HCT116 (cell line): ENCODE measurements at regions not wholly inside any gene's neighbourhood (a gene's known extent, or its start where the extent isn't known, plus 50 kb on each side); places are given as distances from the start of the nearest gene placed in this dataset.

Source experiments
- ATAC-seq: fragments of 200-7000 bp; cut with Tn5 transposase; 2 replicates; pipeline ENCODE4 v1.9.1; 2020; ENCODE audit warnings: mild to moderate bottlenecking, moderate library complexity
- BruUV-seq: library from RNA; stranded (reverse); fragments of 400-500 nt; replicated peaks from 2 replicates; lab custom pipeline; 2021; lab: Mats Ljungman, UMichigan
- CTCF ChIA-PET: fragments of 300-600 bp; sonication (Branson Sonifier 250); formaldehyde crosslinking; loops from one replicate; lab custom pipeline; 2021; ENCODE audit warnings: antibody characterized with exemption; lab: Charles Lee
- POLR2A ChIA-PET: fragments of 300-600, 350-600 bp; sonication (Branson Sonifier 250); formaldehyde crosslinking; loops from one replicate; lab custom pipeline; 2021; ENCODE audit warnings: antibody characterized with exemption; lab: Charles Lee
- RAD21 ChIA-PET, 2 experiments: fragments of 300-600 bp; sonication (Branson Sonifier 250); formaldehyde crosslinking; loops; one replicate each; lab custom pipeline; 2023; ENCODE audit warnings: low total read pairs in 2 of 2; ENCODE audit not compliant: uncharacterized antibody in 2 of 2, unreplicated experiment in 2 of 2, low non-redundant PET in 1 of 2; lab: Charles Lee
- DNase-seq: peaks from one replicate; pipeline ENCODE4 v3.0.0-alpha.2; 2010; ENCODE audit warnings: low read depth, low spot score
- H2AFZ ChIP-seq: fragments of 200-600 bp; shearing (Covaris generic), sonication (generic); 2 replicates; pipeline ENCODE4 v1.6.1; 2017; ENCODE audit warnings: low read depth, mixed run types, mixed read lengths, antibody characterized with exemption, low read length; ENCODE audit not compliant: poor library complexity, severe bottlenecking
- H3K27ac ChIP-seq: 2 replicates; pipeline ENCODE4 v1.5.1; 2012; ENCODE audit warnings: low read depth, low read length
- H3K27me3 ChIP-seq: fragments of 200-600 bp; sonication (generic); 2 replicates; pipeline ENCODE4 v1.6.1; 2016; ENCODE audit warnings: mixed run types, low read length, mixed read lengths; ENCODE audit not compliant: insufficient read depth
- H3K36me3 ChIP-seq, 2 experiments: fragments of 200-500 bp in 1 of 2; fragments of 200-600 bp in 1 of 2; sonication (Bioruptor generic) in 1 of 2; sonication (generic) in 1 of 2; 2 replicates each; pipeline versions ENCODE4 v1.5.1 to v1.6.1; 2014 to 2016; ENCODE audit warnings: low read length in 2 of 2, inconsistent platforms in 1 of 2, mixed read lengths in 1 of 2, mixed run types in 1 of 2; ENCODE audit not compliant: insufficient read depth in 2 of 2, control insufficient read depth in 1 of 2
- H3K4me1 ChIP-seq, 2 experiments: fragments of 200-600 bp in 1 of 2; sonication (generic) in 1 of 2; 2 replicates each; pipeline versions ENCODE4 v1.5.1 to v1.6.1; 2012 to 2017; ENCODE audit warnings: low read length in 2 of 2, inconsistent platforms in 1 of 2, mild to moderate bottlenecking in 1 of 2, mixed read lengths in 1 of 2, mixed run types in 1 of 2, moderate library complexity in 1 of 2; ENCODE audit not compliant: insufficient read depth in 2 of 2, control insufficient read depth in 1 of 2
- H3K4me2 ChIP-seq: fragments of 200-600 bp; sonication (generic); 2 replicates; pipeline ENCODE4 v1.6.1; 2017; ENCODE audit warnings: mixed run types, low read length, mixed read lengths
- H3K4me3 ChIP-seq, 2 experiments: fragments of 200-600 bp in 1 of 2; sonication (generic) in 1 of 2; replicated peaks in 1 of 2; 2 replicates each; pipeline ENCODE4 v1.5.1; 2011 to 2016; ENCODE audit warnings: low read length in 2 of 2, control low read depth in 1 of 2, low read depth in 1 of 2, mild to moderate bottlenecking in 1 of 2, mixed read lengths in 1 of 2, mixed run types in 1 of 2
- H3K79me2 ChIP-seq: fragments of 200-600 bp; sonication (generic); 2 replicates; pipeline ENCODE4 v1.6.1; 2017; ENCODE audit warnings: mild to moderate bottlenecking, mixed run types, low read length, moderate library complexity, mixed read lengths; ENCODE audit not compliant: insufficient read depth
- H3K9ac ChIP-seq: fragments of 200-600 bp; sonication (generic); 2 replicates; pipeline ENCODE4 v1.6.1; 2016; ENCODE audit warnings: low read length, mixed read lengths
- H3K9me2 ChIP-seq: fragments of 200-600 bp; sonication (generic), shearing (Covaris generic); 2 replicates; pipeline ENCODE4 v1.6.1; 2017; ENCODE audit warnings: mixed run types, mild to moderate bottlenecking, moderate library complexity; ENCODE audit not compliant: insufficient read depth
- H3K9me3 ChIP-seq, 2 experiments: fragments of 200-500 bp in 1 of 2; fragments of 200-600 bp in 1 of 2; sonication (Bioruptor generic) in 1 of 2; sonication (generic) in 1 of 2; 2 replicates each; pipeline ENCODE4 v1.6.1; 2014 to 2017; ENCODE audit warnings: low read length in 2 of 2, mixed read lengths in 2 of 2, inconsistent platforms in 1 of 2, low read depth in 1 of 2, mild to moderate bottlenecking in 1 of 2, mixed run types in 1 of 2, moderate library complexity in 1 of 2; ENCODE audit not compliant: control insufficient read depth in 1 of 2, insufficient read depth in 1 of 2
- H4K20me1 ChIP-seq: fragments of 200-600 bp; sonication (generic), shearing (Covaris generic); 2 replicates; pipeline ENCODE4 v1.6.1; 2017; ENCODE audit warnings: mixed run types, mild to moderate bottlenecking, moderate library complexity; ENCODE audit not compliant: insufficient read depth
- CBX3 ChIP-seq: IDR thresholded peaks from 2 replicates; pipeline ENCODE4 v1.6.1; 2012; ENCODE audit warnings: low read depth
- CEBPB ChIP-seq: IDR thresholded peaks from 2 replicates; pipeline ENCODE4 v1.6.1; 2012; ENCODE audit warnings: low read depth
- EGR1 ChIP-seq: IDR thresholded peaks from 2 replicates; pipeline ENCODE4 v1.6.1; 2012; ENCODE audit warnings: low read depth
- ELF1 ChIP-seq: IDR thresholded peaks from 2 replicates; pipeline ENCODE4 v1.6.1; 2012; ENCODE audit warnings: low read depth, borderline replicate concordance
- EZH2phosphoT487 ChIP-seq: fragments of 200-600 bp; IDR thresholded peaks from 2 replicates; pipeline ENCODE4 v1.6.1; 2018; ENCODE audit warnings: antibody characterized with exemption, borderline replicate concordance
- JUND ChIP-seq: IDR thresholded peaks from 2 replicates; pipeline ENCODE4 v1.6.1; 2012
- POLR2A ChIP-seq: IDR thresholded peaks from 2 replicates; pipeline ENCODE4 v1.7.0; 2011; ENCODE audit warnings: borderline replicate concordance; ENCODE audit not compliant: insufficient read depth, insufficient read length; ENCODE audit errors: extremely low read depth
- SP1 ChIP-seq: IDR thresholded peaks from 2 replicates; pipeline ENCODE4 v1.6.1; 2012; ENCODE audit warnings: low read depth
- TCF7L2 ChIP-seq: IDR thresholded peaks from 2 replicates; pipeline ENCODE4 v1.7.0; 2011; ENCODE audit warnings: borderline replicate concordance, inconsistent platforms; ENCODE audit not compliant: insufficient read depth, insufficient read length; ENCODE audit errors: extremely low read depth
- YY1 ChIP-seq: IDR thresholded peaks from 2 replicates; pipeline ENCODE4 v1.6.1; 2011; ENCODE audit warnings: low read length, low read depth, moderate library complexity, mild to moderate bottlenecking; ENCODE audit not compliant: insufficient replicate concordance; ENCODE audit errors: extremely low read depth
- ZFX ChIP-seq: fragments of 450-650 bp; IDR thresholded peaks from 2 replicates; pipeline ENCODE4 v1.6.1; 2017
- ZNF274 ChIP-seq: fragments of 200-500 bp; sonication (Bioruptor generic); IDR thresholded peaks from 2 replicates; pipeline ENCODE4 v1.6.1; 2014; ENCODE audit warnings: mild to moderate bottlenecking, low read depth, low read length, inconsistent platforms
- intact Hi-C: fragments of 100-400 bp; cut with micrococcal nuclease; formaldehyde crosslinking; loops from 2 replicates; pipeline ENCODE4 v1.10.0; 2022

DNA sequence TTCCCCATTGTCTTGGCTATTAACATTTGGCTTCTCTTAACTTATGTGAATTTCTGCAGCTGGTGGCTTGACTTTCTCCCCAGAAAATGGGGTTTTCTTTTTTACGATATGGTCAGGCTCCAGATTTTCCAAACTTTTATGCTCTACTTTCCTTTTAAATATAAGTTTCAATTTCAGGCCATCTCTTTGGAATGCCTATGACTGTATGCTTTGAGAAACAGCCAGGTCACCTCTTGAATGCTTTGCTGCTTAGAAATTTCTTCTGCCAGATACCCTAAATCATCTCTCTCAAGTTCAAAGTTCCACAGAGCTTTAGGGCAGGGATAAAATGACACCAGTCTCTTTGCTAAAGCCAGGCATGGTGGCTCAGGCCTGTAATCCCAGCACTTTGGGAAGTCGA lies 212.9 kb upstream of the SMIM31 start:
- ChIA-PET POLR2A (no interaction called here), CTCF (no interaction called here), RAD21 (no interaction called here)
- H3K79me2 ChIP-seq, result no peaks in the 10 kb centered on the region
- no peak overlapping the region for H3K4me3 ChIP-seq
- H3K9me2 ChIP-seq, result no peaks in the 10 kb centered on the region
- H3K4me1 ChIP-seq, result peaks cover 0 to 14% of the 10 kb centered on the region in 2 experiments; a peak in 2 of 4 replicates
- no peak for DNase-seq
- no peaks in the 10 kb centered on the region for H3K36me3 ChIP-seq
- no peak overlapping the region for H3K4me2 ChIP-seq
- no peak overlapping the region for H3K9ac ChIP-seq
- H2AFZ ChIP-seq, result no peak overlapping the region
- H3K27ac ChIP-seq, result no peak overlapping the region
- intact Hi-C loops, result no loop called here
- no peak for TF ChIP-seq CBX3
- TF ChIP-seq POLR2A, result no peak
- TF ChIP-seq EZH2phosphoT487, result no peak
- no peak for TF ChIP-seq TCF7L2
- no peak for TF ChIP-seq CEBPB
- TF ChIP-seq YY1, result no peak
- no peak for TF ChIP-seq ZNF274
- TF ChIP-seq EGR1, result no peak
- no peaks in the 10 kb centered on the region for H3K9me3 ChIP-seq
- BruUV-seq, result no TSS peak
- ATAC-seq, result no peak
- H3K27me3 ChIP-seq, result no peaks in the 10 kb centered on the region
- no peaks in the 10 kb centered on the region for H4K20me1 ChIP-seq

DNA sequence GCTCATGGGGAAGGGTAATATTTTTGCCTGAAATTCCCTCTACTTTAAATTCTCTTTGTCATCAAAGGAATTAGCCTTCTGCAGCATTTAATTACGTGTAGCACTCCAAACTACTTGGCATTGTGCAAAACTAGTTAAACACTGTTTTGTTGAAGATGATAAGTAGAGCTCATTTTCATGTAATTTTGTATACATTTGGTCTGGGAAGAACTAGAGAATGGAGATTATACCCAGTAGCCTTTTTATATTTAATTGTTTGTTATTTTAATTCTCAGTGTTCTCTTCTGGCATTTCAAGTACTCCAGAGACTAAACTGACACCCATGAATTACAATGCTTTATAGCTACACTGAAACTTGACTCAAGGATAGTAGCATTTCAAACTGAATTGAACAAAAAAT lies 211.5 kb upstream of the SMIM31 start:
- TF ChIP-seq CBX3, result no peak
- no peak for TF ChIP-seq POLR2A
- TF ChIP-seq ZFX, result no peak
- no peak for TF ChIP-seq JUND
- no peak for TF ChIP-seq SP1
- TF ChIP-seq TCF7L2, result no peak
- no peak for TF ChIP-seq ELF1
- no peak for TF ChIP-seq ZNF274
- CTCF ChIA-PET, result no interaction called here
- Histone ChIP-seq H3K4me2 (no peak overlapping the region), H3K9ac (no peak overlapping the region), H2AFZ (no peak overlapping the region), H3K27ac (no peak overlapping the region), H3K9me3 (no peaks in the 10 kb centered on the region), H3K79me2 (no peaks in the 10 kb centered on the region), H3K9me2 (no peaks in the 10 kb centered on the region), H3K4me3 (no peak overlapping the region), H3K27me3 (no peaks in the 10 kb centered on the region), H4K20me1 (no peaks in the 10 kb centered on the region), H3K4me1 (peaks cover 0 to under 1% of the 10 kb centered on the region in 2 experiments; a peak in 1 of 4 replicates), H3K36me3 (no peaks in the 10 kb centered on the region)
- no peak for DNase-seq
- no peak for ATAC-seq
- RAD21 ChIA-PET, result no interaction called here
- POLR2A ChIA-PET, result no interaction called here
- intact Hi-C loops, result no loop called here
- BruUV-seq, result no TSS peak
